ENCODE measurements at regions not wholly inside any gene's neighbourhood (a gene's known extent, or its start where the extent isn't known, plus 50 kb on each side); places are given as distances from the start of the nearest gene placed in this dataset.

DNA sequence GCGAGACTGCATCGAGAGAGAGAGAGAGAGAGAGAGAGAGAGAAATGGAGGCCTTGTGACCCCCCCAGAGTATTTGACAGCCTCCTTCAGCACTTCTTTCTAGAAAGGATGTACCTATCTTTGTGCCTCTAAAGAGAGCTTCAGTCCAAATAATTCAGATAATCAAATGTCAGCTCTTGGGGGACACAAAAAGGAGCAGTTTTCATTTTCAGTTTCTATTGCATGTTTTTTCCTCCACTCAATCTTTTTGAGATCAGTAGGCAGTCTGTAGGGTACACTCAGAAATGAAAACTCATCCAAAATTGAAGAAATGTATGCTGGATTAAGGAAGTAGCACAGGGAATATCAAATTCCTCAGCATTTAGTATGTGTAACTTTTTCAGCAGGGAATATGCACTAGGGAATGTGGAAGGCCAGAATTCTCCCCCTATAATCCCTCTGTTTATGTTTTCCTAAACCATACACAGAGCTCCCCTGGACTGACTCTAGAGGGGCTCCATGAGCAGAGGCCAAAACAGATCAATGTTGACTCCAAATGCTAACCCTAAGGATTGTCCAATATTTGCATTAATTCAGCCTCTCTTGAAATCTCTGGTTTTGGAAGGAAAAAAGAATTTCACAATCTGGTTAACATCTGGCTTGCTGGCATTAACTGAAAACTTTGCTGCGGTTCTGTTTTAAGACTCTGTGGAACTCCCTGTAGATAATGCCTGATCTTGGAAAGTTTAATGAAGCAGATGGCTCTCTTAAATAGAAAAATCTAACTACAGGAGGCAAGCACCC, 250.1 kb downstream of the CEMIP2 start:
- Histone ChIP-seq H2AK5ac (ENCODE audit: low read depth, low read length) (no peak overlapping the region), H3K23me2 (ENCODE audit: low read depth, low read length) (no peaks in the 10 kb centered on the region), H4K91ac (replicated peaks; ENCODE audit: insufficient read length, low read length) (no peak overlapping the region), H4K20me1 (replicated peaks in 1 of 2; ENCODE audit: control insufficient read depth in 1 of 2, insufficient read depth in 2 of 2, low read length in 2 of 2) (no peaks in the 10 kb centered on the region), H4K8ac (ENCODE audit: extremely low read depth, insufficient read depth, low read length) (no peak overlapping the region), H2AFZ (ENCODE audit: low read length) (no peak overlapping the region), H2BK20ac (ENCODE audit: low read length) (no peak overlapping the region), H3K14ac (ENCODE audit: insufficient read length) (no peak overlapping the region), H3K4me2 (ENCODE audit: insufficient read depth in 1 of 2, low read depth in 2 of 2, low read length in 2 of 2) (0 out of 4 replicates have a peak overlapping the region, but pooled peaks of 1 of the 2 experiments have one; percentile 1), H3K56ac (replicated peaks; ENCODE audit: insufficient read length, low read depth, low read length) (no peak overlapping the region), H3K27me3 (replicated peaks in 1 of 4; ENCODE audit: control insufficient read depth in 3 of 4, extremely low read depth in 1 of 4, insufficient read depth in 3 of 4, low read length in 3 of 4) (no peaks in the 10 kb centered on the region), H3K79me1 (ENCODE audit: low read depth, low read length) (no peaks in the 10 kb centered on the region), H3K79me2 (ENCODE audit: control insufficient read depth in 1 of 2, insufficient read depth in 2 of 2, low read length in 2 of 2) (no peaks in the 10 kb centered on the region), H3K9ac (replicated peaks in 1 of 4; ENCODE audit: extremely low read depth in 1 of 4, low read depth in 3 of 4, low read length in 3 of 4) (no peak overlapping the region), H2BK12ac (ENCODE audit: low read depth, low read length) (no peak overlapping the region), H2BK120ac (replicated peaks; ENCODE audit: low read depth, low read length) (no peak overlapping the region), H2BK5ac (ENCODE audit: low read depth, low read length) (no peak overlapping the region), H3K23ac (ENCODE audit: insufficient read length) (no peak overlapping the region), H3K27ac (ENCODE audit: low read depth, low read length) (no peak overlapping the region), H2BK15ac (ENCODE audit: low read length) (no peak overlapping the region), H3K4me1 (replicated peaks in 1 of 4; ENCODE audit: control insufficient read depth in 3 of 4, insufficient read depth in 4 of 4, low read length in 3 of 4) (peaks cover 3 to 15% (median 7%) of the 10 kb centered on the region in 4 experiments), H3K4ac (replicated peaks; ENCODE audit: insufficient read length, low read depth, low read length) (no peak overlapping the region), H3K36me3 (ENCODE audit: control insufficient read depth in 2 of 4, insufficient read depth in 4 of 4, low read length in 3 of 4) (no peaks in the 10 kb centered on the region), H3K18ac (ENCODE audit: extremely low read depth, low read length) (no peak overlapping the region), H3K4me3 (ENCODE audit: extremely low read depth in 1 of 4, insufficient read depth in 2 of 4, low read depth in 3 of 4, low read length in 4 of 4) (no peak overlapping the region), H3K9me3 (ENCODE audit: insufficient read depth in 2 of 2, low read depth in 1 of 2, low read length in 1 of 2) (no peaks in the 10 kb centered on the region), H4K5ac (ENCODE audit: insufficient read length, low read depth, low read length) (no peak overlapping the region)
- FAIRE-seq = no peak
- 72% methylated on average over 3 of the region's 3 CpGs; no CpG with 5 or more reads in 1 of the 2 experiments for WGBS, 2 experiments (ENCODE audit: extremely low coverage in 1 of 2, insufficient coverage in 1 of 2, insufficient read length in 1 of 2, insufficient replicate concordance in 2 of 2, low coverage in 1 of 2, low lambda C conversion rate in 2 of 2, missing lambda C conversion rate in 1 of 2)
- ChIA-PET POLR2A (ENCODE audit: partially characterized antibody) (interaction anchor here (0.7 to 1.3 kb wide), 3 partner anchors 22 to 476 kb away, joined by 3 read pairs; no protein-coding TSS in a partner anchor), CTCF (ENCODE audit: partially characterized antibody) (interaction anchor here (0.9 kb wide), 1 partner anchor 116 kb away, joined by 3 read pairs; no protein-coding TSS in a partner anchor)
- DNase-seq (ENCODE audit: low read depth in 1 of 2, low spot score in 2 of 2) = no peak
- TF ChIP-seq TAF1 (IDR thresholded peaks at IDR 0.05; ENCODE audit: low read depth, low read length) (no peak), MAFK (IDR thresholded peaks at IDR 0.05; ENCODE audit: low read depth, low read length) (no peak), SAP30 (IDR thresholded peaks at IDR 0.05; ENCODE audit: insufficient read depth, insufficient replicate concordance, low read length) (no peak), CTBP2 (IDR thresholded peaks at IDR 0.05; ENCODE audit: borderline replicate concordance, insufficient read depth, insufficient read length, low read length) (no peak), SUZ12 (IDR thresholded peaks at IDR 0.05; ENCODE audit: low read length) (no peak), PHF8 (conservative IDR thresholded peaks at IDR 0.05; ENCODE audit: low read depth, low read length) (no peak), TBP (IDR thresholded peaks at IDR 0.05; ENCODE audit: low read depth, low read length) (no peak), TAF7 (optimal IDR thresholded peaks at IDR 0.05; ENCODE audit: borderline replicate concordance, low read depth, low read length) (no peak)
- TF ChIP-seq, protein P1, sequence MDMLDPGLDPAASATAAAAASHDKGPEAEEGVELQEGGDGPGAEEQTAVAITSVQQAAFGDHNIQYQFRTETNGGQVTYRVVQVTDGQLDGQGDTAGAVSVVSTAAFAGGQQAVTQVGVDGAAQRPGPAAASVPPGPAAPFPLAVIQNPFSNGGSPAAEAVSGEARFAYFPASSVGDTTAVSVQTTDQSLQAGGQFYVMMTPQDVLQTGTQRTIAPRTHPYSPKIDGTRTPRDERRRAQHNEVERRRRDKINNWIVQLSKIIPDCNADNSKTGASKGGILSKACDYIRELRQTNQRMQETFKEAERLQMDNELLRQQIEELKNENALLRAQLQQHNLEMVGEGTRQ (IDR thresholded peaks at IDR 0.05; ENCODE audit: low read length) = no peak
